Panc1 (cell line): ENCODE measurements at regions not wholly inside any gene's neighbourhood (a gene's known extent, or its start where the extent isn't known, plus 50 kb on each side); places are given as distances from the start of the nearest gene placed in this dataset.

Source experiments
- ATAC-seq: fragments of 200-7000 bp; cut with Tn5 transposase; 2 replicates; pipeline ENCODE4 v1.9.1; 2020; ENCODE audit warnings: mild to moderate bottlenecking, moderate library complexity
- BruUV-seq: library from RNA; stranded (reverse); fragments of 400-500 nt; replicated peaks from 2 replicates; lab custom pipeline; 2021; lab: Mats Ljungman, UMichigan
- CTCF ChIA-PET: fragments of 300-600 bp; sonication (Branson Sonifier 250); formaldehyde crosslinking; loops from one replicate; lab custom pipeline; 2022; ENCODE audit warnings: antibody characterized with exemption; lab: Charles Lee
- POLR2A ChIA-PET: fragments of 300-600 bp; sonication (Branson Sonifier 250); formaldehyde crosslinking; loops from one replicate; lab custom pipeline; 2022; ENCODE audit warnings: antibody characterized with exemption; lab: Charles Lee
- DNase-seq: peaks from one replicate; pipeline ENCODE4 v3.0.0-alpha.2; 2010; ENCODE audit warnings: low read depth, low spot score
- H3K27ac ChIP-seq: 2 replicates; pipeline ENCODE4 v1.5.1; 2011; ENCODE audit warnings: mild to moderate bottlenecking, low read length, inconsistent platforms
- H3K27me3 ChIP-seq: fragments of 200-500 bp; sonication (Bioruptor generic); 2 replicates; pipeline ENCODE4 v1.6.0; 2014; ENCODE audit warnings: low read length, inconsistent platforms; ENCODE audit not compliant: control insufficient read depth, insufficient read depth
- H3K36me3 ChIP-seq: fragments of 200-500 bp; sonication (Bioruptor generic); 2 replicates; pipeline ENCODE4 v1.5.1; 2014; ENCODE audit warnings: inconsistent platforms, mild to moderate bottlenecking, low read length, moderate library complexity; ENCODE audit not compliant: control insufficient read depth, insufficient read depth
- H3K4me1 ChIP-seq: 2 replicates; pipeline ENCODE4 v1.5.1; 2011; ENCODE audit warnings: inconsistent platforms, mild to moderate bottlenecking, low read length, moderate library complexity; ENCODE audit not compliant: control insufficient read depth, insufficient read depth
- H3K4me3 ChIP-seq, 2 experiments: 2 replicates each; pipeline ENCODE4 v1.5.1; 2011 to 2012; ENCODE audit warnings: low read depth in 2 of 2, low read length in 2 of 2, mild to moderate bottlenecking in 2 of 2, inconsistent platforms in 1 of 2, moderate library complexity in 1 of 2
- H3K9me3 ChIP-seq: fragments of 200-500 bp; sonication (Bioruptor generic); 2 replicates; pipeline ENCODE4 v1.5.1; 2014; ENCODE audit warnings: low read depth, mild to moderate bottlenecking, inconsistent platforms, low read length, moderate library complexity; ENCODE audit not compliant: control insufficient read depth, insufficient read depth
- CTCF ChIP-seq: fragments of 450-650 bp; IDR thresholded peaks from 2 replicates; pipeline ENCODE4 v1.5.1; 2017; ENCODE audit warnings: mild to moderate bottlenecking
- POLR2AphosphoS5 ChIP-seq: IDR thresholded peaks from 2 replicates; pipeline ENCODE4 v1.6.1; 2012; ENCODE audit warnings: mild to moderate bottlenecking, low read depth, low read length, moderate library complexity
- REST ChIP-seq, 2 experiments: IDR thresholded peaks; 2 replicates each; pipeline ENCODE4 v1.6.1; 2011 to 2012; ENCODE audit warnings: low read depth in 2 of 2, control low read depth in 1 of 2, low read length in 1 of 2, mild to moderate bottlenecking in 1 of 2, moderate library complexity in 1 of 2; ENCODE audit not compliant: insufficient read depth in 1 of 2
- SIN3A ChIP-seq: IDR thresholded peaks from 2 replicates; pipeline ENCODE4 v1.6.1; 2012; ENCODE audit warnings: low read depth, mild to moderate bottlenecking, low read length, moderate library complexity, borderline replicate concordance; ENCODE audit not compliant: insufficient read depth
- TCF7L2 ChIP-seq: IDR thresholded peaks from 2 replicates; pipeline ENCODE4 v1.6.1; 2011; ENCODE audit warnings: mild to moderate bottlenecking, low read depth, low read length, inconsistent platforms
- in situ Hi-C: cut with HindIII; loops from 2 replicates; pipeline ENCODE4 v1.10.0; 2016; ENCODE audit warnings: low sequenced_read_pairs, low pct_unique_long_range_greater_than_20kb
- intact Hi-C: fragments of 100-400 bp; cut with micrococcal nuclease; formaldehyde crosslinking; loops from one replicate; pipeline ENCODE4 v1.10.0; 2022; ENCODE audit not compliant: unreplicated experiment

GRCh38 chr7:110043519-110043918 lies 1047.4 kb upstream of the LRRN3 start:
- BruUV-seq, result no TSS peak
- ATAC-seq (no peak), DNase-seq (no peak)
- H3K36me3 ChIP-seq, result no peaks in the 10 kb centered on the region
- ChIA-PET CTCF (no interaction called here), POLR2A (no interaction called here)
- TF ChIP-seq SIN3A (no peak), REST (IDR thresholded peaks at IDR 0.05; ENCODE audit: insufficient read depth in 1 of 2, low read depth in 2 of 2, low read length in 1 of 2) (no peak), TCF7L2 (no peak)
- H3K27ac ChIP-seq, result no peak overlapping the region
- intact Hi-C loops, result no loop called here
- H3K4me1 ChIP-seq, result no peaks in the 10 kb centered on the region
- in situ Hi-C loops, result no loop called here
- H3K9me3 ChIP-seq, result no peaks in the 10 kb centered on the region
- no peaks in the 10 kb centered on the region for H3K27me3 ChIP-seq
- no peak overlapping the region for H3K4me3 ChIP-seq

- Histone ChIP-seq H3K27ac (no peak overlapping the region), H3K27me3 (no peaks in the 10 kb centered on the region), H3K4me3 (no peak overlapping the region), H3K36me3 (no peaks in the 10 kb centered on the region), H3K9me3 (peaks cover 4% of the 10 kb centered on the region; the same call in 1 of the 2 replicates), H3K4me1 (no peaks in the 10 kb centered on the region)
- ATAC-seq, result no peak
- TF ChIP-seq CTCF (no peak), SIN3A (no peak), TCF7L2 (no peak), REST (IDR thresholded peaks at IDR 0.05; ENCODE audit: insufficient read depth in 1 of 2, low read depth in 2 of 2, low read length in 1 of 2) (no peak), POLR2AphosphoS5 (no peak)
- in situ Hi-C loops (no loop called here), intact Hi-C loops (no loop called here)
- POLR2A ChIA-PET, result no interaction called here
- no TSS peak for BruUV-seq
- CTCF ChIA-PET, result no interaction called here
- DNase-seq, result no peak
Observed at GRCh38 chr7:110050785-110051184, 1040.1 kb upstream of the LRRN3 start.
